Testis (tissue), 2 donors: ENCODE measurements at regions not wholly inside any gene's neighbourhood (a gene's known extent, or its start where the extent isn't known, plus 50 kb on each side); places are given as distances from the start of the nearest gene placed in this dataset.

Experiments used
- DNase-seq: peaks from one replicate; pipeline ENCODE4 v3.0.0-alpha.2; 2019
- H3K27ac ChIP-seq, 2 donors: fragments of 200-600 bp; sonication (generic); one replicate each; pipeline ENCODE4 v1.5.1; 2019
- H3K27me3 ChIP-seq: fragments of 200-600 bp; sonication (generic); one replicate; pipeline ENCODE4 v1.5.1; 2019
- H3K36me3 ChIP-seq: fragments of 200-600 bp; sonication (generic); one replicate; pipeline ENCODE4 v1.5.1; 2017; ENCODE audit warnings: low read depth; ENCODE audit errors: missing control alignments
- H3K4me1 ChIP-seq: fragments of 200-600 bp; sonication (generic); one replicate; pipeline ENCODE4 v1.5.1; 2019
- H3K4me3 ChIP-seq, 2 donors: fragments of 200-600 bp; sonication (generic); one replicate each; pipeline ENCODE4 v1.5.1; 2017 to 2019
- H3K9me3 ChIP-seq: fragments of 200-600 bp; sonication (generic); one replicate; pipeline ENCODE4 v1.5.1; 2017
- POLR2A ChIP-seq: fragments of 450-650 bp; IDR thresholded peaks from one replicate; pipeline ENCODE4 v1.6.1; 2017; ENCODE audit warnings: antibody characterized with exemption, mild to moderate bottlenecking, moderate library complexity
- WGBS, 2 donors: methylation state at CpG; one replicate each; pipeline ENCODE4 v1.1.5; 2018; 5-methylcytosine and 5-hydroxymethylcytosine counted together
- intact Hi-C: fragments of 100-400 bp; cut with DNase I; formaldehyde crosslinking; loops from one replicate; pipeline ENCODE4 v1.15.1; 2023; ENCODE audit warnings: low total_unique reads
- TF ChIP-seq, protein P1 (sequence below), 3 experiments: fragments of 450-650 bp in 2 of 3; fragments of 200-600 bp in 1 of 3; sonication (generic) in 1 of 3; IDR thresholded peaks; one replicate each; pipeline ENCODE4 v1.5.1; 2016 to 2019; ENCODE audit warnings: antibody characterized with exemption in 3 of 3, mild to moderate bottlenecking in 2 of 3, moderate library complexity in 1 of 3

GRCh38 chr1:239886266-239886665 is 205.4 kb upstream of the FMN2 start:
- no peak overlapping the region for H3K27ac ChIP-seq
- no peak overlapping the region for H3K4me3 ChIP-seq
- H3K36me3 ChIP-seq: no peaks in the 10 kb centered on the region
- intact Hi-C loops: no loop called here
- no peaks in the 10 kb centered on the region for H3K4me1 ChIP-seq
- no peaks in the 10 kb centered on the region for H3K27me3 ChIP-seq
- no peaks in the 10 kb centered on the region for H3K9me3 ChIP-seq
- WGBS, 2 donors: 67 to 79% methylated on average over 5 of the region's 5 CpGs
- no peak for TF ChIP-seq POLR2A
- TF ChIP-seq, protein P1, sequence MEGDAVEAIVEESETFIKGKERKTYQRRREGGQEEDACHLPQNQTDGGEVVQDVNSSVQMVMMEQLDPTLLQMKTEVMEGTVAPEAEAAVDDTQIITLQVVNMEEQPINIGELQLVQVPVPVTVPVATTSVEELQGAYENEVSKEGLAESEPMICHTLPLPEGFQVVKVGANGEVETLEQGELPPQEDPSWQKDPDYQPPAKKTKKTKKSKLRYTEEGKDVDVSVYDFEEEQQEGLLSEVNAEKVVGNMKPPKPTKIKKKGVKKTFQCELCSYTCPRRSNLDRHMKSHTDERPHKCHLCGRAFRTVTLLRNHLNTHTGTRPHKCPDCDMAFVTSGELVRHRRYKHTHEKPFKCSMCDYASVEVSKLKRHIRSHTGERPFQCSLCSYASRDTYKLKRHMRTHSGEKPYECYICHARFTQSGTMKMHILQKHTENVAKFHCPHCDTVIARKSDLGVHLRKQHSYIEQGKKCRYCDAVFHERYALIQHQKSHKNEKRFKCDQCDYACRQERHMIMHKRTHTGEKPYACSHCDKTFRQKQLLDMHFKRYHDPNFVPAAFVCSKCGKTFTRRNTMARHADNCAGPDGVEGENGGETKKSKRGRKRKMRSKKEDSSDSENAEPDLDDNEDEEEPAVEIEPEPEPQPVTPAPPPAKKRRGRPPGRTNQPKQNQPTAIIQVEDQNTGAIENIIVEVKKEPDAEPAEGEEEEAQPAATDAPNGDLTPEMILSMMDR (IDR thresholded peaks at IDR 0.05): no peak
- no peak for DNase-seq

- intact Hi-C loops: no loop called here
- H3K4me3 ChIP-seq: no peak overlapping the region
- H3K27me3 ChIP-seq: no peaks in the 10 kb centered on the region
- TF ChIP-seq POLR2A: no peak
- TF ChIP-seq, protein P1 (IDR thresholded peaks at IDR 0.05): no peak
- H3K27ac ChIP-seq: no peak overlapping the region
- no peak for DNase-seq
- no peaks in the 10 kb centered on the region for H3K36me3 ChIP-seq
- no peaks in the 10 kb centered on the region for H3K4me1 ChIP-seq
- 71 to 87% methylated on average over 4 of the region's 4 CpGs for WGBS, 2 donors
- no peaks in the 10 kb centered on the region for H3K9me3 ChIP-seq
These were observed 203.0 kb upstream of the FMN2 start for GRCh38 chr1:239888639-239889038.

DNA sequence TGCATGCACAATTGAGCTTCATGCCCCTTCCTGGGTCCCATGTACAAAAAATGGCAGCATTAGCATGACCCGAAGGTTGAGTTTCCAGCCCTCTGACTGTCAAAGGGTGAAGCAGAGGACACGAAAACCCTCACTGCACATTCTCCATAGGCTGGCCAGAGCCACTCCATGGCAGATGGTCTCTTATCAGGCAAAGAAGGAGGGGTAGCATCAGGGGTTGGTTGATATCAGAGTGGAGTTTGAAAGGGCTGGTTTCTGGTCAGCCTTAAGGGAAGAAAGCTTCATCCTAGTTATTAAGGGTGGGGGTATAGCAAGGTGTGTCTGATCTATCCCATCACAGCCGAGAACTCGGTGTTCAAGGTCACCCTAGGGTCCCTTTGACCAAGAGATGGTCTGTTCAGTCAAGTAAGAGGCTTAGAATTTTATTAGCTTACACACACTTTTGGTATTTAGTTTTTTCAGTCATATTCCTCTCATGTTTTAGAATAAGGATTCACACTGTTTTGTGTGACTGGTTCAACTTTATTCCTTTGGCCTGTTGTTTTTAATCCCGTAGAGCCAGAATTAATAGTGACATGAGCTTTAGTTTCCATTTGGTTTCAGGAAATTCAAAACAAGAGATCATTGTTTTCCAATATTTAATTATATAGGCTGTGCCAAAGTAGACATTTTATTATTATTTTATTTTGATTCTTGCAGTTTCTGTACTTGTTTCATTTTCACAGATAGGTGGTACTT is 199.9 kb upstream of the FMN2 start:
- Histone ChIP-seq H3K4me1 (no peaks in the 10 kb centered on the region), H3K27me3 (no peaks in the 10 kb centered on the region), H3K36me3 (no peaks in the 10 kb centered on the region), H3K4me3 (no peak overlapping the region), H3K27ac (no peak overlapping the region), H3K9me3 (no peaks in the 10 kb centered on the region)
- 71 to 84% methylated on average over 5 of the region's 5 CpGs for WGBS, 2 donors
- TF ChIP-seq, protein P1 (IDR thresholded peaks at IDR 0.05): no peak
- TF ChIP-seq POLR2A: no peak
- intact Hi-C loops: no loop called here
- no peak for DNase-seq

DNA sequence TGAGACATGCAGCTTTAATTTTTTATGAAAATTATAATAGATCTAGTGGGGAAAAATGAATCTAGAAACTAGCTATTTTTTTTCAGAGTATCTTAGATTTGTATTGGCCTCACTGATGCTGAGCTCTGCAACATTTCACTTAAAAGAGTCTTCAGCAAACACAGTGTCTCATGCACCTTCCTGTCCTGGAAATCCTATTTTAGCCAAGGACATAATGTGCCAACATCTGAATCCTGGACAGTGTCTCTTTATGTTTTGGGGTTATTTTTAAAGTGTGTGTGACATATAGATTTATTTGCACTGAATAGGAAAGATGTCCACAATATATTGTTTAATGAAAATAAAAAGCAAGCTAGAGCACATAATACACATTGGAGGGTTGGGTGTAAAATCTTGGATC is 199.1 kb upstream of the FMN2 start:
- no peak for DNase-seq
- Histone ChIP-seq H3K4me3 (no peak overlapping the region), H3K36me3 (no peaks in the 10 kb centered on the region), H3K4me1 (peaks cover 2% of the 10 kb centered on the region), H3K9me3 (no peaks in the 10 kb centered on the region), H3K27ac (no peak overlapping the region), H3K27me3 (no peaks in the 10 kb centered on the region)
- TF ChIP-seq POLR2A: no peak
- TF ChIP-seq, protein P1 (IDR thresholded peaks at IDR 0.05): no peak
- intact Hi-C loops: no loop called here

GRCh38 chr1:239893127-239893731 is 198.5 kb upstream of the FMN2 start:
- peaks cover 7% of the 10 kb centered on the region for H3K4me1 ChIP-seq
- no peaks in the 10 kb centered on the region for H3K36me3 ChIP-seq
- intact Hi-C loops: no loop called here
- 72 to 81% methylated on average over 3 of the region's 3 CpGs for WGBS, 2 donors
- DNase-seq: no peak
- no peak for TF ChIP-seq POLR2A
- H3K27me3 ChIP-seq: no peaks in the 10 kb centered on the region
- H3K9me3 ChIP-seq: no peaks in the 10 kb centered on the region
- no peak overlapping the region for H3K4me3 ChIP-seq
- no peak overlapping the region for H3K27ac ChIP-seq
